Endothelial cell of umbilical vein (primary cell): ENCODE measurements at regions not wholly inside any gene's neighbourhood (a gene's known extent, or its start where the extent isn't known, plus 50 kb on each side); places are given as distances from the start of the nearest gene placed in this dataset.

Source experiments
- BruUV-seq: library from RNA; stranded (reverse); fragments of 400-500 nt; replicated peaks from 2 replicates; lab custom pipeline; 2021; lab: Mats Ljungman, UMichigan
- CTCF ChIA-PET: fragments of 300-600, 350-600 bp; sonication (Branson Sonifier 250); formaldehyde crosslinking; loops from one replicate; lab custom pipeline; 2021; ENCODE audit warnings: antibody characterized with exemption, inconsistent platforms; lab: Charles Lee
- POLR2A ChIA-PET: fragments of 300-600, 350-600 bp; sonication (Branson Sonifier 250); formaldehyde crosslinking; loops from one replicate; lab custom pipeline; 2021; ENCODE audit warnings: antibody characterized with exemption, inconsistent platforms; lab: Charles Lee
- DNase-seq: peaks from one replicate; pipeline ENCODE4 v3.0.0-alpha.2; 2011; ENCODE audit warnings: low read depth, low spot score
- FAIRE-seq: peaks from 2 replicates; lab custom pipeline; 2011; peaks lifted over from hg19 to GRCh38; lab: Jason Lieb, UNC
- H2AFZ ChIP-seq: 2 replicates; pipeline ENCODE4 v1.6.0; 2012; ENCODE audit warnings: low read depth, low read length, control low read depth, inconsistent platforms
- H3K27ac ChIP-seq: 2 replicates; pipeline ENCODE4 v1.5.1; 2011; ENCODE audit warnings: low read depth, mild to moderate bottlenecking, control low read depth, low read length, moderate library complexity; ENCODE audit not compliant: insufficient read depth
- H3K27me3 ChIP-seq, 2 experiments: 2 replicates each; pipeline versions ENCODE4 v1.6.0 to v1.6.1; 2011; ENCODE audit warnings: low read length in 2 of 2, mixed read lengths in 1 of 2; ENCODE audit not compliant: control insufficient read depth in 2 of 2, insufficient read depth in 2 of 2
- H3K36me3 ChIP-seq, 2 experiments: 2 replicates in 1 of 2; 3 replicates in 1 of 2; pipeline ENCODE4 v1.5.1; 2011; ENCODE audit warnings: low read length in 2 of 2, mild to moderate bottlenecking in 1 of 2, moderate library complexity in 1 of 2; ENCODE audit not compliant: control insufficient read depth in 2 of 2, insufficient read depth in 2 of 2; ENCODE audit errors: extremely low read depth in 1 of 2
- H3K4me1 ChIP-seq: 3 replicates; pipeline ENCODE4 v1.5.1; 2011; ENCODE audit warnings: mild to moderate bottlenecking, low read length; ENCODE audit not compliant: control insufficient read depth, insufficient read depth; ENCODE audit errors: extremely low read depth
- H3K4me2 ChIP-seq: 2 replicates; pipeline ENCODE4 v1.6.1; 2011; ENCODE audit warnings: low read length, control low read depth, mixed read lengths; ENCODE audit not compliant: insufficient read depth
- H3K4me3 ChIP-seq, 3 experiments: fragments of 200-600 bp in 1 of 3; sonication (generic), shearing (Covaris generic) in 1 of 3; replicated peaks in 1 of 3; 2 replicates each; pipeline ENCODE4 v1.5.1; 2011 to 2016; ENCODE audit warnings: control low read depth in 3 of 3, low read length in 3 of 3, mild to moderate bottlenecking in 2 of 3, inconsistent platforms in 1 of 3, low read depth in 1 of 3, moderate library complexity in 1 of 3; ENCODE audit not compliant: insufficient read depth in 1 of 3
- H3K79me2 ChIP-seq: 2 replicates; pipeline ENCODE4 v1.6.0; 2012; ENCODE audit warnings: low read length, inconsistent platforms; ENCODE audit not compliant: control insufficient read depth, insufficient read depth
- H3K9ac ChIP-seq: replicated peaks from 2 replicates; pipeline ENCODE3; 2011; ENCODE audit warnings: low read length, control low read depth; ENCODE audit not compliant: insufficient read depth; ENCODE audit errors: extremely low read depth
- H3K9me1 ChIP-seq: replicated peaks from 3 replicates; pipeline ENCODE4 v1.6.0; 2011; ENCODE audit warnings: mild to moderate bottlenecking, low read length; ENCODE audit not compliant: control insufficient read depth, insufficient read depth; ENCODE audit errors: extremely low read depth
- H3K9me3 ChIP-seq: replicated peaks from 2 replicates; pipeline ENCODE4 v1.5.1; 2012; ENCODE audit warnings: low read length, inconsistent platforms; ENCODE audit not compliant: control insufficient read depth, insufficient read depth
- H4K20me1 ChIP-seq: replicated peaks from 2 replicates; pipeline ENCODE3; 2011; ENCODE audit warnings: mild to moderate bottlenecking, low read length; ENCODE audit not compliant: control insufficient read depth, insufficient read depth; ENCODE audit errors: extremely low read depth
- CTCF ChIP-seq, 2 donors: IDR thresholded peaks; 1 replicate in 1 of 2; 2 replicates in 1 of 2; pipeline ENCODE4 v1.5.1; 2011; ENCODE audit warnings: low read length in 2 of 2, mild to moderate bottlenecking in 2 of 2, moderate library complexity in 2 of 2, control low read depth in 1 of 2, inconsistent platforms in 1 of 2, low read depth in 1 of 2; ENCODE audit not compliant: insufficient read depth in 1 of 2; ENCODE audit errors: extremely low read depth in 1 of 2
- EZH2 ChIP-seq: IDR thresholded peaks from 2 replicates; pipeline ENCODE4 v1.6.1; 2012; ENCODE audit warnings: borderline replicate concordance, low read depth, mild to moderate bottlenecking, moderate library complexity, low read length, inconsistent platforms; ENCODE audit not compliant: severe bottlenecking
- FOS ChIP-seq: IDR thresholded peaks from 2 replicates; pipeline ENCODE4 v1.6.1; 2011; ENCODE audit warnings: mild to moderate bottlenecking, low read length, moderate library complexity, borderline replicate concordance; ENCODE audit not compliant: insufficient read depth
- GATA2 ChIP-seq: IDR thresholded peaks from 2 replicates; pipeline ENCODE4 v1.7.0; 2011; ENCODE audit warnings: low read depth, mild to moderate bottlenecking, moderate library complexity, mixed read lengths, low read length; ENCODE audit not compliant: insufficient read length, insufficient read depth
- JUN ChIP-seq: IDR thresholded peaks from 2 replicates; pipeline ENCODE4 v1.6.1; 2011; ENCODE audit warnings: borderline replicate concordance, low read depth; ENCODE audit not compliant: insufficient read length, insufficient read depth
- MYC ChIP-seq: IDR thresholded peaks from one replicate; pipeline ENCODE4 v1.6.1; 2011; ENCODE audit warnings: mild to moderate bottlenecking, low read depth, low read length
- POLR2A ChIP-seq: IDR thresholded peaks from 2 replicates; pipeline ENCODE4 v1.6.1; 2012; ENCODE audit warnings: low read depth, mild to moderate bottlenecking, control low read depth, low read length
- POLR2AphosphoS5 ChIP-seq: IDR thresholded peaks from 2 replicates; pipeline ENCODE4 v1.6.1; 2012; ENCODE audit warnings: low read depth, mild to moderate bottlenecking, control low read depth, low read length, moderate library complexity; ENCODE audit not compliant: insufficient read depth
- dilution Hi-C: fragments of 300-500 bp; cut with MboI; formaldehyde crosslinking; loops from one replicate; pipeline ENCODE4 v1.15.0; 2019; ENCODE audit warnings: low sequenced_read_pairs; ENCODE audit not compliant: extremely low pct_ligation_motif_present
- intact Hi-C: fragments of 100-400 bp; cut with micrococcal nuclease; formaldehyde crosslinking; loops from one replicate; pipeline ENCODE4 v1.10.0; 2022
- TF ChIP-seq, protein P1 (sequence below): IDR thresholded peaks from 2 replicates; pipeline ENCODE4 v1.6.1; 2011; ENCODE audit not compliant: insufficient read depth, insufficient read length

DNA sequence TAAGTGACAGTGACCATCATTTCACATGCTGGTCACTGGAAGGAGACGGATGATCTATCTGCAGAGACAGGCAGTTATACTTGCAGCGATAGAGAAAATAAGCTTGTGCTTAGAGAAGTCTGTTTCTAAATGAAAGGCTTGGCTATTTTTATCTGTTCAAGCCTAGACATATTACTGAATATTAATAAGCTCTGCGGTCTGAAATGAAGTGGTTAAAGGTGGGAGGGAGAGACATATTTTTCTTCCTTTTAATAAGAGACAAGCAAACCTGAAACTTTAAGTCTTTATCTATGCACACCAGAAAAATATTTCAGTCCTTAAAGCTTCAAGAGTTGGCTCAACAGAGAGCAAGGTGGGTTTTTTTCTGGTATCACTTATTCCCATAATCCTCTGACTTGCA lies 99.0 kb downstream of the CD200R1L start:
- TF ChIP-seq POLR2AphosphoS5: no peak
- TF ChIP-seq JUN: no peak
- TF ChIP-seq CTCF (IDR thresholded peaks at IDR 0.05; ENCODE audit: extremely low read depth in 1 of 2, insufficient read depth in 1 of 2, low read depth in 1 of 2, low read length in 2 of 2): no peak
- TF ChIP-seq POLR2A: no peak
- no peak for TF ChIP-seq FOS
- TF ChIP-seq, protein P1, sequence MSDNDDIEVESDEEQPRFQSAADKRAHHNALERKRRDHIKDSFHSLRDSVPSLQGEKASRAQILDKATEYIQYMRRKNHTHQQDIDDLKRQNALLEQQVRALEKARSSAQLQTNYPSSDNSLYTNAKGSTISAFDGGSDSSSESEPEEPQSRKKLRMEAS: no peak
- TF ChIP-seq GATA2: no peak
- no peak for TF ChIP-seq EZH2
- TF ChIP-seq MYC: no peak
- dilution Hi-C loops: no loop called here
- ChIA-PET CTCF (interaction anchor here (0.7 to 3.5 kb wide), 3 partner anchors 12 to 66 kb away, joined by 3 to 26 read pairs (median 5); no protein-coding TSS in a partner anchor), POLR2A (no interaction called here)
- H2AFZ ChIP-seq: no peak overlapping the region
- no peaks in the 10 kb centered on the region for H3K4me1 ChIP-seq
- FAIRE-seq (no peak), DNase-seq (no peak)
- BruUV-seq: no TSS peak
- H3K79me2 ChIP-seq: no peaks in the 10 kb centered on the region
- H3K9ac ChIP-seq: no peak overlapping the region
- H3K9me1 ChIP-seq: no peaks in the 10 kb centered on the region
- no peak overlapping the region for H3K4me3 ChIP-seq
- no peak overlapping the region for H3K4me2 ChIP-seq
- no peaks in the 10 kb centered on the region for H4K20me1 ChIP-seq
- H3K27ac ChIP-seq: no peak overlapping the region
- H3K36me3 ChIP-seq: no peaks in the 10 kb centered on the region
- intact Hi-C loops: no loop called here
- no peaks in the 10 kb centered on the region for H3K27me3 ChIP-seq
- H3K9me3 ChIP-seq: no peaks in the 10 kb centered on the region
